PFSK-1 (cell line): ENCODE measurements at regions not wholly inside any gene's neighbourhood (a gene's known extent, or its start where the extent isn't known, plus 50 kb on each side); places are given as distances from the start of the nearest gene placed in this dataset.

Experiments used
- POLR2AphosphoS5 ChIP-seq: IDR thresholded peaks from 2 replicates; pipeline ENCODE4 v1.6.1; 2012; ENCODE audit warnings: low read depth, mild to moderate bottlenecking, control low read depth, low read length, moderate library complexity
- TAF1 ChIP-seq: IDR thresholded peaks from 2 replicates; pipeline ENCODE4 v1.6.1; 2012; ENCODE audit warnings: low read length, control low read depth, borderline replicate concordance; ENCODE audit not compliant: insufficient read depth
- TF ChIP-seq, protein P1 (sequence below), 2 experiments: IDR thresholded peaks; 2 replicates each; pipeline versions ENCODE4 v1.6.1 to v1.8.0; 2011 to 2012; ENCODE audit warnings: low read depth in 2 of 2, low read length in 2 of 2, control low read depth in 1 of 2, inconsistent platforms in 1 of 2, mild to moderate bottlenecking in 1 of 2, moderate library complexity in 1 of 2; ENCODE audit not compliant: insufficient read depth in 1 of 2

DNA sequence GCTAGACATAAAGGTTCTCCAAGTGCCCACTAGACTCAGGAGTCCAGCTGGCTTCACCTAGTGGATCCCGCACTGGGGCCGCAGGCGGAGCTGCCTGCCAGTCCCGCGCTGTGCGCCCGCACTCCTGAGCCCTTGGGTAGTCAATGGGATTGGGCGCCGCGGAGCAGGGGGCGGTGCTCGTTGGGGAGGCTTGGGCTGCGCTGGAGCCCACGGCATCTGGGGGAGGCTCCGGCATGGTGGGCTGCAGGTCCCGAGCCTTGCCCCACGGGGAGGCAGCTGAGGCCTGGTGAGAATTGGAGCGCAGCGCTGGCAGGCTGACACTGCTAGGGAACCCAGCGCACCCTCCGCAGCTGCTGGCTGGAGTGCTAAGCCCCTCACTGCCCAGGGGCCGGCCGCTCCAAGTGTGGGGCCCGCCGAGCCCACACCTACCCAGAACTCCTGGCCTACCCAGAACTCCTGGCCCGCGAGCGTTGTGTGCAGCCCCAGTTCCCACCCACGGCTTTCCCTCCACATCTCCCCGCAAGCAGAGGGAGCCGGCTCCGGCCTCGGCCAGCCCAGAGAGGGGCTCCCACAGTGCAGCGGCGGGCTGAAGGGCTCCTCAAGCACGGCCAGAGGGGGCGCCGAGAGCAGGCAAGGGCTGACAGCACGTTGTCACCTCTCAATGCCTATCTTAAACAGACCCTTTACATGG, 260.7 kb upstream of the DMRT1 start:
- TF ChIP-seq TAF1 (no peak), POLR2AphosphoS5 (no peak)
- TF ChIP-seq, protein P1, sequence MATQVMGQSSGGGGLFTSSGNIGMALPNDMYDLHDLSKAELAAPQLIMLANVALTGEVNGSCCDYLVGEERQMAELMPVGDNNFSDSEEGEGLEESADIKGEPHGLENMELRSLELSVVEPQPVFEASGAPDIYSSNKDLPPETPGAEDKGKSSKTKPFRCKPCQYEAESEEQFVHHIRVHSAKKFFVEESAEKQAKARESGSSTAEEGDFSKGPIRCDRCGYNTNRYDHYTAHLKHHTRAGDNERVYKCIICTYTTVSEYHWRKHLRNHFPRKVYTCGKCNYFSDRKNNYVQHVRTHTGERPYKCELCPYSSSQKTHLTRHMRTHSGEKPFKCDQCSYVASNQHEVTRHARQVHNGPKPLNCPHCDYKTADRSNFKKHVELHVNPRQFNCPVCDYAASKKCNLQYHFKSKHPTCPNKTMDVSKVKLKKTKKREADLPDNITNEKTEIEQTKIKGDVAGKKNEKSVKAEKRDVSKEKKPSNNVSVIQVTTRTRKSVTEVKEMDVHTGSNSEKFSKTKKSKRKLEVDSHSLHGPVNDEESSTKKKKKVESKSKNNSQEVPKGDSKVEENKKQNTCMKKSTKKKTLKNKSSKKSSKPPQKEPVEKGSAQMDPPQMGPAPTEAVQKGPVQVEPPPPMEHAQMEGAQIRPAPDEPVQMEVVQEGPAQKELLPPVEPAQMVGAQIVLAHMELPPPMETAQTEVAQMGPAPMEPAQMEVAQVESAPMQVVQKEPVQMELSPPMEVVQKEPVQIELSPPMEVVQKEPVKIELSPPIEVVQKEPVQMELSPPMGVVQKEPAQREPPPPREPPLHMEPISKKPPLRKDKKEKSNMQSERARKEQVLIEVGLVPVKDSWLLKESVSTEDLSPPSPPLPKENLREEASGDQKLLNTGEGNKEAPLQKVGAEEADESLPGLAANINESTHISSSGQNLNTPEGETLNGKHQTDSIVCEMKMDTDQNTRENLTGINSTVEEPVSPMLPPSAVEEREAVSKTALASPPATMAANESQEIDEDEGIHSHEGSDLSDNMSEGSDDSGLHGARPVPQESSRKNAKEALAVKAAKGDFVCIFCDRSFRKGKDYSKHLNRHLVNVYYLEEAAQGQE (IDR thresholded peaks at IDR 0.05; ENCODE audit: insufficient read depth in 1 of 2, low read depth in 2 of 2, low read length in 2 of 2) = no peak
